GM21381 (cell line): ENCODE measurements at regions not wholly inside any gene's neighbourhood (a gene's known extent, or its start where the extent isn't known, plus 50 kb on each side); places are given as distances from the start of the nearest gene placed in this dataset.

ENCODE experiments used
- ATAC-seq: cut with Tn5 transposase; IDR thresholded peaks from one replicate; pipeline ENCODE4 v1.9.1; 2021; ENCODE audit warnings: mild to moderate bottlenecking, moderate library complexity; ENCODE audit not compliant: unreplicated experiment

DNA sequence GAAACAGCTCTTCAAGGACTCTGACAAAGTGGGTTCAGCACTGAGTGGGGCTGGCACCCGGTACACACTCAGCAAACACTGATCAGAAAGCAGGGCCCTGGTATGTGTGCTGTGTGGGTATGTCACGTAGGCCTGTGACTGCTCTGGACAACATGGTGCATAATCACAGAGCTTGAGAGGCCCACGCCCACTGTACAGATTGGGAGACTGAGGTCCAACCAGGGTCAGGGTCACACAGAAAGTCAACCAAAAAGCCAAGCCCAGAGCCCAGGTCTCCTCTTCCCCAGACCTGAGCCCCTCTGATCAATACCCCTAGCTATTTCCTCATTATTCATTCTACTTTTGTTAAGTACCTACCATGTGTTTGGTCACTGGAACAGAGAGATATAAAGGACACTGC is 166.1 kb upstream of the LINGO1 start:
- no peak for ATAC-seq

DNA sequence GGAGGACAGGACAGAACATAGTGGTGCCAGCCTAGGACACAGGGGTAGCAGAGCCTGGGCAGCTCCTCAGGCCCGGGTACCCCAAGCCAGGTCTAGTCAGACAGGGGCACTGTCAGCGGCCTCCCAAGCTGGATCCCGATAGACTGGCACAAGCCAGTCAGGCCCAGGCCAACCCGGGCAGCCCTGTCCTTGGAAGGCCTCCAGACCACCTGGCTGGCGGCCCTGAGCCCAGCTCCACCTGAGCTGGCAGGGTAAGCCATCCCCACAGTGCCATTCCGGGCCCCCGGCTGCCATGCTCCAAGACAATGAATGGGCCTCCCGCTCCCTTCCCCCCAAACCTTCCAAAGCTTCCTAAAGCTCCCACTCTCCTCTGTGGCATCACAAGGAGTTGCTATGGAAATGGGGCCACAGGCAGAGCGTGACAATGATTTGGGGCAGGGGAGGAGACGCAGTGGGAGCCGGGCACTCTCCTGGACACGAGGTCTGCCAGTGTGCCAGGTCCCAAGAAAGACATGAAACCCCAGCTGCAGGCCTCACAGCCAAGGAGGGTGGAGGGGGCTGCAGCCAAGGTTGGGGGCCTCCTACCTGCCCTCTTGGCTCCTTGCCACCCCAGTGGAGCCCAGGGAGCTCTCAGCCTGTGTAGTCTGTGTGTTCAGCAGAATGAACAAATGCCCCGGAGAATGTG is 165.6 kb upstream of the LINGO1 start:
- ATAC-seq, result no peak

DNA sequence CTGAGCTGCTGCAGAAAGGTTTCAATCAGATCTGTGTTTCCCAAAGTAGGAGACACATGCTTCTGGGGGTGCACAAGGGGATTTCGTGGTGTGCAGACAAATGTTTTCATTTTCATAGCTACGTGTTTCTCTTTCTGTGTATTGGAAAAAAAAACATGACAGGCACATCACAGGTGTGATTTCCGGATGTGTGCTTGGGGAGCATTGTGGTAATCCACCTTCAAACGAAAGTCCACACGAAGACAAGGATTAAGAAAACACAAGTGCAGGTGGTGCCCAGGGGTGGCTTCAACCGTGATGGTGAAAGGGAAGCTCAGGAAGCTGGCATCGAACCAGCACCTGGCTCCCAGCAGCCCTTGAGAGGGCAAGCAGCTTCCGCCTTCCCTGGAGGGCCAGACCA is 164.6 kb upstream of the LINGO1 start:
- no peak for ATAC-seq

DNA sequence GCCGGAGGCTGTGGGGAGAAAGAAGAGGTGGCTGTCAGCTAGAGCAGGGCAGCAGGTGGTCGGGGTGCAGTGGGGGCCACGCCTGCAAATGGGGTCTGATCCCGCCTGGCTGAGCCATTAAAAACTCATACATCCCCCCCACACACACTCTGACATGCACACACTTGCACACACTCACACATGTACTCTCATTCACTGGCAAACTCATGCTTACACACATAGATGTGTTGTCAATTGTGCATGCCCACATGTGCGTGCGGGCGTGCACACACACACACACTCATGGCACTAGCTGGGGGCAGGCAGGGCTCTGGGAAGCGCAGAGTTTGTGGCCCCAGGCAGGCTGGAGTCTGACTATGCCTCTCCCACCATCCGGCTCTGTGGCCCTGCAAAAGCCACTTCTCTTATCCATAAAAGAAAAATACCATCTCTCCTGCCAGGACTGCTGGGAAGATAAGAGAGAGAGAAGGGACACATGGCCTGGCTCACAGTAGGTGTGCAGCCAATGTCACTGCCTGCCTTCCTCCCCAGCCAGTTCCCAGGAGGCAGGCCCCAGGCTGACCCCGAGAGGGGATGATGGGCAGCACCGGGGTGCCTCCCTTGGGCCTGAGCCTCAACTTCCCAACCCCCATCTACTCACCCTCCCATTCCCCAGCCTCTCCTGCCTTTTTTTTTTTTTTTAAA is 163.5 kb upstream of the LINGO1 start:
- ATAC-seq, result no peak

DNA sequence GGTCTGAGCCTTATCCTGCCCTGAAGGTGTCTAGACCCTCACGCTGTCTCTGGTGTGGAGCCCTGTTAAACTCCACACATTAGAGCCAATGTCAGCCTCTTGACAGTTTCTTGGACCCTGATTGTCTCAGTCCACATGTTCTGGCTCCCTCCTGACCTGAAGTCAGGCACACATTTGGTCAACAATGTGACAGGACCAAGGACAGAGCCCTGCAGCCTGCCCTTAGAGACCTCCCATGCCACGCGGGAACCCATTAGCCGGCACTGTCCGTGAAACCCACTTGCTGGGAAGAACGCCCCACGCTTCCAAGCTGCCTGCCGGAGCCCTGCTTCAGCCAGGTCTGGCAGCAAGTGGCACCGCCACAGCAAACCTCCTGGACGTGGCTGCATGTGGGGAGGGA is 162.7 kb upstream of the LINGO1 start:
- ATAC-seq, result no peak

DNA sequence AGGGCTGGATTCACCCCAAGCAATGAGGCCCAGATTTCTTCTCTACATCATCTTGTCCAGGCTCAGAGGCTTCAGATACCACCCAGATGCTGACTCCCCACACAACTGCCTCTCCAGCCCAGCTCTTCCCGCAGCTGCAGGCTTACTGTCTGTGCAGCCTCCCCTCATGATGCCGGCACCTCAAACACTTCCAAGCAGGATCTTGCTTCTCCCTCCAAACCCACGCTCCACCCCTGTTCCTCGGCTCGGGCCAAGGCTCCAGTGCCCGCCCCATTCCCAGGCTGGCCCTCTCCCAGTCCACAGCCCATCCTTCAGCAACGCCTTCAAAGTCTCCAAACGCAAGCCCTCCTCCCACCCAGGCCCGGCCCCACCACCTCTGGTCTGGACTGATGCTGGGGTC is 159.2 kb upstream of the LINGO1 start:
- no peak for ATAC-seq

DNA sequence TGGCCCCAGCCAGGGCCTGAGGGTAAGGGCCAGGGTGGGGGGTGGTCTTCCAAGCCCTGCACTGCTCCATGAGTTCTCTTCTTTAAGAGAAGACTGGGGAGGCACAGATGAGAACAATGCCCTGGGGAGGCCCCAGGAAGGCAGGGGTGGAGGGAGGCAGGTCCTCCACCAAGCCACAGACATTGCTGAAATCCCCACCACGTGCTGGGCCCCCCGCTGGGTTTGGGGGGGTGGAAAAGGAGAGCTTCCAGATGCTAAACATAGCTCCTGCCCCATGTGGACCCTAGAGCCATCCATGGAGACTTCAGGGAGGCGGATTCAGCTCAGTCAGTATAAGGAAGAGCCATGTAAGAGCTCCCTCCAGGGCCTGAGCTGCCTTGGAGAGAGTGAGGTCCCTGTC is 157.8 kb upstream of the LINGO1 start:
- ATAC-seq, result no peak

DNA sequence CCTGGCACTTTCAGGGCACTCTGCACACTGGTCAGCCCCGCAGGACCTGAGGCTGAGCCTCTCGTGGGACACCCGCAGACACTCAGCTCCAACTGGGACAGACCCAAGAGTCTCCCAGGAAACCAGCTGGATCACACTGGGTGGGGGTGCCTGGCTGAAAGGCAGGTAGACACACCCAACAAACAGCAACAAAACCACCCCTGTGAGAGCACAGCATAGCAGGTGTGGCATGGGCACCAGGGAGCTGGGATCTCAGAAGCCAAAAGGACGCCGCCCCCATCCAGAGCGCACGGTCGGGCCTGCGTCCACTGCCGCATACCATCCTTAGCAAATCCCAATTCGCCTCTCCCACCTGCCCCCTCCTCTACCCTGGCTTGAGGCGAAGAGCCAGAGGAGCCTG is 154.2 kb upstream of the LINGO1 start:
- ATAC-seq, result no peak

DNA sequence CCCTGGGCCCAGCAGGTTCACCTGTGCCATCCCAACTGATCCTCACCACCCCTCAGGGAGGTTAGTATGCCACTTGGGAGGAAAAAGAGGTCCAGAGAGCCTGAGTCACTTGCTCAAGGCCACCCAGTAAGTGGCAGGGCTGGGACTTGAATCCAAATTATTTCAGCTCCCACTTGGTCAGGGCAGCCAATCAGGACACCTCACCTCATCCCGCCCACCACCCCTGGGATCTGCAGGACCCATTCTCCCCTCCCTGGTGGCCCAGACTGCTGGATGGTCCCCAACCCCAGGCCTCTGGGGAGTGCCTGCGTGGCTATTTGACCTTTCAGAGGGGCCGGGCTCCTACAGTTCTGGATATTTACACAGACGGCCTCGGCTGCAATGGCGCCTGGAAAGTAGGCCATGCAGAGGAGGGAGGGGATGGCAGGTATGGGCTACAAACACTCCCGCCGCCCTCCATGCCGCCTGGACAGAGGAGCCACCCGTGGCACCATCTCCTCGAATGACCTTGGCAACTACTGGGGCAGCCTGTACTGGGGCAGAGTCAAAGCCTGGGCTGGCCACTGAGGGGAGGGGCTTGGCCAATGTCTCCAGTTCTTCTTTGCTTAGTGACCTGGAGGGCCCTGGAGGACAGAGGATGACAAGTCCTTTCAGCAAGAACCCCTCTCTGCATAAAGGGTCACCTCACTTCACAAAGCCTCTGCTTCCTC is 153.6 kb upstream of the LINGO1 start:
- no peak for ATAC-seq

DNA sequence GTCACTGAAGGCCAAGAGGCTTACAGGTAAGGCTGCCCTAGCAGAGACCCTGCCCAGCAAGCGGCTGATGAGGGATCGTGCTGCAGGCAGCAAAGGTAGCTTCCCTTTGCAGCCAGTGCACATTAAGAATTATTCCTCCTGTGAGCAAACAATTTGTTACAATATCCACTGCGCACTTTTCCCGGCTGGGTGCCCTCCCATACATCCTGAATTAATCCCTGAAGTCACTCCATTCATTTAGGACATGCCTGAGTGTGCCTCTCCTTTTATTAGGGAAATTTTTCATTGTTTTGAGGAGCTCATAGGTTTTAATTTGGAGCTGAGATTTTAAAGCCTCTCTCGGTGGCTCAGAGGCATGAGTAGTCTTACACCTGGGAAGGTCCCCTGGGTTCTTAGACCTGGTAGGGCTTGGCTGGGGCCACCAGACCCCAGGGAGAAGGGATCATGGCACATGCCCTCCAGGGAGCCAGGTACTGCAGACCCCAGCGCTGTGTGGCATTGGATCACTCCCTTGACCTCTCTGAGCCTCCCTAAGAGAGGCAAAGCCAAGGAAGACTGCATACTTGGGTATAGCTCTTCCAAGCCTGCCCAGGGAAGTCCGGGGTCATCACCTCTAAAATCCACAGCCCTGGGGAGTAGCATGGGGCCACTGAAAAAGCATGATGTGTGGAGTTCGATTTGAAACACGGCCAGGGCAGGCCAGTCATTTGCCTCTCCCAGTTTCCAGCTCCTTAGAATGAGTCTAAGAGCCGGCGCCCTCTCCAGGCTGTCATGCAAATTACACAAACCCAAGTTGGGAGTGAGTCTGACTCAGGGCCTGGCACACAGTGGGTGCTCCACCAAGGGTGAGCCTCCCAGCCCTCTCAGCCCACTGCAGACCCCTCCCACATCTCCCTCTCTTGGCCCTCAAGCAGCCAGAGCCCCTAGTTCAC is 151.9 kb upstream of the LINGO1 start:
- no peak for ATAC-seq

DNA sequence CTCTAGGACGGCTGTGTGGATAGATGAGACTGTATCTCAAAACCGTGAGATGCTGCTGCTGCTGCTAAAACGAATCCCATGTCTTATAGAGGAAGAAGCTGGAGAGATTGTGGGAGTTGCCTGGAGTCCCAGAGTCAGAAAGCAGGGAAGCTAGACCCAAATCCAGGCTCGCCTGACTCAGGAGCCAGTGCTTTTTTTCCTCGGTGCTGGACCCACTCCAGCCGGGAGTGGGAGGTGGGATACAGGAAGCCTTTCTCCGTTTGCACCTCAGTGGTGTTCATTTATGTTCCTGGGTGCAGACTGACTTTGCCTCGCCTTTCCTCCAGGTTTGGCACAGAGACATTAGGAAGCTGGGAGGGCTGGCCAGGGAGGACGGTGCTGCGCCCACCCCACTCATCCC is 150.9 kb upstream of the LINGO1 start:
- ATAC-seq, result no peak

DNA sequence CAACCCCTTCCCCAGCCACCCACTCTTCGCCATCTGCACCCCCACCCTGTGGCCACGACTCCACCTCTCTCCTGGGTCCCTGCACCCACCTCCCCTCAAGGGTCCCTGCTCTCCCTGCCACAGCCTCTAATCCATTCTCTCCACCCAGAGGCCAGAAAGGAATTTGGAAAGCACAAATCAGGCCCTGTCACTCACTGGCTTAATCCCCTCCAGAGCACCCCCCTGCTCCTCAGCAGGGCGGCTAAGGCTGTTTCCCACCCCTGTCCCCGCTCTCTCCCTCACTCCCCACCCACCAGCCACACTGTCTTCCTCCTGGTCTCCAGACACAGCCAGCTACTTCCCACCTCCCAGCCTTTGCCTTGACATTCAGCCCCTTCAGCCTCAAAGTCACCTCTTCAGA is 150.0 kb upstream of the LINGO1 start:
- ATAC-seq, result no peak

DNA sequence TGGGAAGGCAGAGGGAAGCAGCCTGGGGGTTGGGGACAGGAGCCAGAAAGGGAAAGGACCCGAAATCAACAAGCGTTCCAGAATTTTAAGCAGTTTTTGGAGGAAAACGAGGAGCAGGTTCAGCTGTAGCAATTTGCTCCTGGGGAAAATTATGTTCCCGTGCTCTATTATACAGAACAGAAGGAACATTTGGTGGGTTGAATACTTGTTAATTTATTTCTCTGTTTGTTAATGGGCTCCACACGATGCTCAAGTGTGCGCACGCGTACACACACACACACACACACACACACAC is 149.2 kb upstream of the LINGO1 start:
- ATAC-seq, result no peak

DNA sequence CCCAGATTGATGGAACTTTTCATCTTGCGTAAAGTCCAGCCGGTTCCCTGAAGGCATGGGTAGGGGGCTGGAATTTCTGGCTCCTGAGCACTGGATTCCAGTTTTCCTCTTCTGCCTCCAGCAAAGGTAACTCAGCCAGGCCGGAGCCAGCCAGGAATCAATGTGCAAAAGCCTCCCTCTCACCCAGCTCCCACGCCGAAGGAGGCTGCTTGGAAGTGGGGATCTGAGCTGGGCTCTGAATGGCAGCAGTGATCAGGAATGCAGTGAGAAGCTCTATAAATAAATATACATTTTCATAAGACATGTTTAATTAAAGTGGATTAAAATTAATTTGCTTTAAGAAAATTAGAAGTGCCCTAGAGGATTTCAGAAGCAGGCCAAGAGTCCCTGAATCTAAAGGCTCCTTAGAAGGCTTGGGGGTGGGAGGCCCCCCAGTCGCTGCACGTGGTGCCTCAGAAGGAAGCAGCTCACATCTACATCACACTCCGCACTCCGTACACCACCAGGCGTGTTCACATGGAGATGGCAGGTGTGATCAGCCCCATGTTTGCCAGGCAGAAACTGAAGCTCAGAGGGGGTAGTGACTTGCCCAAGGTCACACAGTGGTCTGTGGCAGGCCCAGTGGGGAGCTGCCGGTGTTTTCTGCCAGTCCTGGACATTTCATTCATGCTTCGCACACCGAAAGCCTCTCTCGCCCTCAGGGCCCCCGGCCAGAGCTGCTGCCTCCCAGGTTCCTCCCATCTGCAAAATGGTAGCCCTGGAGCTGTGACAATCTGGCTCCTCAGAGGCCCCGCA is 148.6 kb upstream of the LINGO1 start:
- ATAC-seq, result no peak

DNA sequence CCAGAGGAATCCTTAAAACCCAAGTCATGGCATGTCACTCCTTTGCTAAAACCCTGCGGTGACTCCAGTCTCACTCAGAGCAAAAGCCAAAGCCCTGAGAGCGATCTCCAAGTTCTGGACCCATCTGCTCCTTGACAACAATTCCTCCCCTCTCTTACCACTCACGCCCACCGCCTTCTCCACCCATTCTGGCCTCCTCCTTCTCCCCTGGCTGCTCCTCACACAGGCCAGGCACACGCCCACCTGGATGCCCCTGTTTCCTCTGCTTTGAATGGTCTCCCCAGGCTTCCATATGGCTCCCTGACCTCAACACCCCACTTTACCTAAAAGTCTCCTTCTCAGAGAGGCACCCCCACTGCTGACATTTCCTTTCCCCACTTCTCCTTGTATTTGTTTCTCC is 146.1 kb upstream of the LINGO1 start:
- no peak for ATAC-seq

DNA sequence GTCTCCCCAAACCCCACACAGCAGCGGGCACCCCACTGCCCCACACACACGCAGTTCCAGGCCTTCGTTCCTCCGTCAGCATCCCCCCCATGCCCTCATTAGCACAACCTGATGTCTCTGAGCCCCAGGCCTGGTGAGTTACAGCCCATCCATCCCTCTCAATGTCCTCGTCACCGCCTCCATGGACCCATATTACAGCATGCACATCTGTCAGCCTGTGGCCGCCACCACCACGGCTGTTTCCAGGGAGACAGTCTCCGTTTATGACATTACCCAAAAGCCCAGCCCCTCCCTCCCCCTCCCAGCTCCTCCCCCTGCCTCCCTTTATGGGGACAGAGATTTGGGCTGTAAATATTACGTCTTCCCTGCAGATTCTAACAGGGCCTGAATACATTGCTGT is 143.1 kb upstream of the LINGO1 start:
- no peak for ATAC-seq

DNA sequence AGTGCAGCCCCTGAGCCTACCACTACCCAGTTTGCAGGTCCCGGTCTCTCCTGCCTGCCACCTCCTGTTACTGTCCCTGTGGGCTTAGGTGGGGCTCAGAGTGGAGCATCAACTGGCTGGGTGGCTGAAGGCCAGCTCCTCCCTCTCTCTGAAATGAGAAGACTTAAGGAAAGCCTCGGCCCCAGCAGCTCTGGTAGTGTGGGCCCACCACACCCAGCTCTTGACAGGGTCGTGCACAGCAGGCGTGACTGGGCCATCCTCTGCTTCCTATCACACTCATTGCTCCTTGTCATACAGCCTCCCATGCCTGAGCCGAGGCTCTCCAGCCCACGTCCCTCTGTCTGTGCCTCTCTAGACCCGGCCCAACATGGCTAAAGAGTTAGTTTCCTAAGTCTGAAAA is 142.7 kb upstream of the LINGO1 start:
- no peak for ATAC-seq

DNA sequence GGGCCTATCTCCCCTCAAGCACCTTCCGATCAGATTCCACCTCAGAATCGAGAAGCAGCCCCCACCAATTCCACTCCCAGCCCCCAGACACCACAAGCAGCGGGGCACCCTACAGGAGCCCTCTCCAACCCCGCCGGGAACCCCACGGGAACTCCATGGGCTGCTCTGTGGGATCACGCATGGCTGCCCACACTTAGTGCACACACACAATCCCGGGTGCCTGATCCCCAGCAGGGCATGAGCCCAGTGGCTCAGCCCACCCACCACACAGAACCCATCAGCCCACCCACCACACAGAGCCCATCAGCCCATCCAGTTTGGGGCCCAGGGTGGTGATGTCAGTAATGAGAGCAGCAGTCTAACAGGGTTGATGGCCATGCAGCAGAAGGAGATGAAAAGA is 141.6 kb upstream of the LINGO1 start:
- no peak for ATAC-seq

DNA sequence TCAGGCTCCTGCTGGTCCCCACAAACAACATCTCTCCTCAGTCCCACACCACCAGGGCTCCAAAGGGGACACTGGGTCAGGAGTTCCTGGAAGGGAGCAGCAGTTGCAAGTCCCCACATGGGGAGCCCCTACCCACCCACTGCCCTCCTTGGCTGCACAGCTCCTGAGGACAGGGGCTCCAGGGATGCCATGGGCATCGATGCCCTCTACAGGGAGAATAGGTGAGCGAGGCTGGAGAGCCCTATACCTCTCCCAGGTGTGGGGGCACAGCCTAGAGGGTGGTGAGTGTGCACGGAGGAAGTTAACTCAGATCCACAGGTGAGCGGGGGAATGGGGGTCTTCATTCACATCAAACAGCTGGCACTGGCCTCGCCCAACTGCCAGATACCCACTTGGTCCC is 141.2 kb upstream of the LINGO1 start:
- ATAC-seq, result no peak

DNA sequence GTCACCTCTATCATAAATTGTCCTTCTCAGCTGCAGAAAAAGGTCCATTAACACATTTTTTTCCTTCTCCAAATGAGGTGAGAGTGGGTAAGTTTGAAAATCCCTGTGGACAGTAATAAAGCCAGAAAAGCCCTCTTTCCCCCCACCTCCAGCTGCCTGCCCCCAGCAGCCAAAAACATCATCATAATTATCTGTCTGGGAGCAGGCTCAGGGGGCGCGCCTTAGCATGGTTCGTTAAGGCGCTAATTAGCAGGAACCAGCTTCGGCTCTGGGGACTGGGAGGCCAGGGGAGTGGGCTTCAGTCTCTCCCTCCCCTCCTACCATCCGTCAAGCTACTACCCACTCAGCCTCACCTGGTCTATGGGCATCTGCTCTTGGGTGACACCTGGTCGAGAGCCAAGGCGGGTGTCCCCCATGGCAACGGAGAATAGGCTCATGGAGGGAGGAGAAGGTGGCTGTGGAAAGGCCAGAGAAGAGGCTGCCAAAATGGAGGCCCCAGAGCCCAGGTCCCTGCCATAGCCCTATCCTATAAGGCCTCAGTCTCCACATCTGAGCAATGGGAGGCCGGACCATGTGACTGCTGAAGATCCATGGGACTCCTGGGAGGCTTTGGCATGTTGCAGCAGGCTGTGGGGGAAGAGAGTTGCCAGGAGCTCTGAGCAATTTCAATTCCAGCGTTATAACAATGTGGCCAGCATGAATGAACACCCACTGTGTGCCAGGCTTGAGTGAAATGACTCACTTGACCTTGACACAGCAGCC is 140.1 kb upstream of the LINGO1 start:
- no peak for ATAC-seq
